SK-N-DZ (cell line): ENCODE measurements at regions not wholly inside any gene's neighbourhood (a gene's known extent, or its start where the extent isn't known, plus 50 kb on each side); places are given as distances from the start of the nearest gene placed in this dataset.
A peak's percentile ranks its signal among the peaks of the same experiment; 100 is the strongest.

Source experiments
- DNase-seq: peaks from one replicate; pipeline ENCODE4 v3.0.0-alpha.2; 2015; ENCODE audit warnings: low spot score

- no peak for DNase-seq
These were observed 63.5 kb downstream of the DNTTIP2 start for GRCh38 chr1:93815366-93816110.

- DNase-seq, result no peak
These were observed 64.1 kb downstream of the DNTTIP2 start for GRCh38 chr1:93814795-93815340.

GRCh38 chr1:93814059-93814794, 64.8 kb downstream of the DNTTIP2 start:
- peak; percentile 67 for DNase-seq

GRCh38 chr1:93813076-93813475, 65.9 kb downstream of the DNTTIP2 start:
- DNase-seq, result no peak

GRCh38 chr1:93811326-93812065, 67.5 kb downstream of the DNTTIP2 start:
- no peak for DNase-seq

GRCh38 chr1:93810316-93810715, 68.7 kb downstream of the DNTTIP2 start:
- DNase-seq, result no peak

GRCh38 chr1:93808871-93809270, 70.1 kb downstream of the DNTTIP2 start:
- no peak for DNase-seq

GRCh38 chr1:93807311-93807930, 71.6 kb downstream of the DNTTIP2 start:
- no peak for DNase-seq

GRCh38 chr1:93805027-93805610, 73.9 kb downstream of the DNTTIP2 start:
- DNase-seq, result no peak

GRCh38 chr1:93804412-93804811, 74.6 kb downstream of the DNTTIP2 start:
- no peak for DNase-seq

GRCh38 chr1:93801471-93801870, 77.5 kb downstream of the DNTTIP2 start:
- DNase-seq, result no peak

- no peak for DNase-seq
These were observed 78.2 kb downstream of the DNTTIP2 start for GRCh38 chr1:93800856-93801255.

GRCh38 chr1:93798291-93798690, 80.7 kb downstream of the DNTTIP2 start:
- DNase-seq, result no peak

- no peak for DNase-seq
These were observed 94.5 kb downstream of the DNTTIP2 start for GRCh38 chr1:93784538-93784937.

- no peak for DNase-seq
These were observed 95.1 kb downstream of the DNTTIP2 start for GRCh38 chr1:93783876-93784275.

- no peak for DNase-seq
These were observed 98.0 kb upstream of the BCAR3 start for GRCh38 chr1:93779540-93780165.

- no peak for DNase-seq
These were observed 96.8 kb upstream of the BCAR3 start for GRCh38 chr1:93778457-93778856.

- DNase-seq, result no peak
These were observed 95.6 kb upstream of the BCAR3 start for GRCh38 chr1:93777255-93777654.

GRCh38 chr1:93776728-93777127, 95.1 kb upstream of the BCAR3 start:
- DNase-seq, result no peak

GRCh38 chr1:93775224-93775623, 93.6 kb upstream of the BCAR3 start:
- DNase-seq, result no peak

GRCh38 chr1:93774707-93775106, 93.1 kb upstream of the BCAR3 start:
- DNase-seq, result no peak
